ENCODE measurements at regions not wholly inside any gene's neighbourhood (a gene's known extent, or its start where the extent isn't known, plus 50 kb on each side); places are given as distances from the start of the nearest gene placed in this dataset.
"Not testable (repeated sequence)": the region's sequence is repeated elsewhere in the genome, so short reads cannot be mapped to it uniquely, and the experiment has no call there.

GRCh38 chr11:92026664-92027063 lies 198.0 kb upstream of the FAT3 start:
- DNase-seq (ENCODE audit: low spot score), result no peak

- no peak for DNase-seq (ENCODE audit: low spot score)
Measured at GRCh38 chr11:92024788-92025187, 199.8 kb upstream of the FAT3 start.

GRCh38 chr11:92022499-92022898 lies 202.1 kb upstream of the FAT3 start:
- DNase-seq (ENCODE audit: low spot score), result no peak

- DNase-seq (ENCODE audit: low spot score), result no peak
Measured at GRCh38 chr11:92018332-92018731, 206.3 kb upstream of the FAT3 start.

GRCh38 chr11:92008249-92008648 lies 216.4 kb upstream of the FAT3 start:
- DNase-seq (ENCODE audit: low spot score), result no peak

GRCh38 chr11:92002568-92002967 lies 222.1 kb upstream of the FAT3 start:
- DNase-seq (ENCODE audit: low spot score), result no peak

- no peak for DNase-seq (ENCODE audit: low spot score)
Measured at GRCh38 chr11:91998481-91998880, 226.1 kb upstream of the FAT3 start.

- DNase-seq (ENCODE audit: low spot score), result no peak
Measured at GRCh38 chr11:91997226-91997625, 227.4 kb upstream of the FAT3 start.

GRCh38 chr11:91996526-91996925 lies 228.1 kb upstream of the FAT3 start:
- DNase-seq (ENCODE audit: low spot score), result no peak

GRCh38 chr11:91988443-91988842 lies 236.2 kb upstream of the FAT3 start:
- DNase-seq (ENCODE audit: low spot score), result not testable (repeated sequence)

- DNase-seq (ENCODE audit: low spot score), result no peak
Measured at GRCh38 chr11:91986218-91986617, 238.4 kb upstream of the FAT3 start.

GRCh38 chr11:91984033-91984584 lies 240.5 kb upstream of the FAT3 start:
- DNase-seq (ENCODE audit: low spot score), result no peak

GRCh38 chr11:91981995-91982394 lies 242.6 kb upstream of the FAT3 start:
- DNase-seq (ENCODE audit: low spot score), result peak; percentile 91

- no peak for DNase-seq (ENCODE audit: low spot score)
Measured at GRCh38 chr11:91979775-91980174, 244.8 kb upstream of the FAT3 start.

- no peak for DNase-seq (ENCODE audit: low spot score)
Measured at GRCh38 chr11:91978747-91979146, 245.9 kb upstream of the FAT3 start.

- no peak for DNase-seq (ENCODE audit: low spot score)
Measured at GRCh38 chr11:91972665-91973266, 251.9 kb upstream of the FAT3 start.

GRCh38 chr11:91970624-91971023 lies 254.0 kb upstream of the FAT3 start:
- DNase-seq (ENCODE audit: low spot score), result no peak

GRCh38 chr11:91969486-91969885 lies 255.1 kb upstream of the FAT3 start:
- no peak for DNase-seq (ENCODE audit: low spot score)

- DNase-seq (ENCODE audit: low spot score), result no peak
Measured at GRCh38 chr11:91967691-91968045, 256.9 kb upstream of the FAT3 start.

GRCh38 chr11:91967026-91967690 lies 257.5 kb upstream of the FAT3 start:
- no peak for DNase-seq (ENCODE audit: low spot score)

- DNase-seq (ENCODE audit: low spot score), result no peak
Measured at GRCh38 chr11:91966368-91966767, 258.2 kb upstream of the FAT3 start.

GRCh38 chr11:91960770-91961169 lies 263.8 kb upstream of the FAT3 start:
- DNase-seq (ENCODE audit: low spot score), result no peak

GRCh38 chr11:91959411-91959810 lies 265.2 kb upstream of the FAT3 start:
- DNase-seq (ENCODE audit: low spot score), result no peak

GRCh38 chr11:91956711-91957110 lies 267.9 kb upstream of the FAT3 start:
- DNase-seq (ENCODE audit: low spot score), result no peak
